ENCODE measurements at regions not wholly inside any gene's neighbourhood (a gene's known extent, or its start where the extent isn't known, plus 50 kb on each side); places are given as distances from the start of the nearest gene placed in this dataset.
"Not testable (repeated sequence)": the region's sequence is repeated elsewhere in the genome, so short reads cannot be mapped to it uniquely, and the experiment has no call there.

- no peak for DNase-seq
- in situ Hi-C loops (cut with HindIII; ENCODE audit: low pct_ligation_motif_present, low pct_unique_long_range_greater_than_20kb, low sequenced_read_pairs), result no loop called here
Observed at GRCh38 chr10:33025039-33025438, 67.0 kb upstream of the ITGB1 start.

- in situ Hi-C loops (cut with HindIII; ENCODE audit: low pct_ligation_motif_present, low pct_unique_long_range_greater_than_20kb, low sequenced_read_pairs), result no loop called here
Observed at GRCh38 chr10:33022691-33023090, 64.7 kb upstream of the ITGB1 start.

GRCh38 chr10:33022090-33022489, 64.1 kb upstream of the ITGB1 start:
- DNase-seq, result no peak
- in situ Hi-C loops (cut with HindIII; ENCODE audit: low pct_ligation_motif_present, low pct_unique_long_range_greater_than_20kb, low sequenced_read_pairs), result no loop called here

More at GRCh38 chr10:33022691-33023090, 64.7 kb upstream of the ITGB1 start:
- DNase-seq, result no peak

GRCh38 chr10:33016988-33017387, 59.0 kb upstream of the ITGB1 start:
- DNase-seq, result no peak
- in situ Hi-C loops (cut with HindIII; ENCODE audit: low pct_ligation_motif_present, low pct_unique_long_range_greater_than_20kb, low sequenced_read_pairs), result no loop called here

- in situ Hi-C loops (cut with HindIII; ENCODE audit: low pct_ligation_motif_present, low pct_unique_long_range_greater_than_20kb, low sequenced_read_pairs), result no loop called here
- peak; percentile 51 for DNase-seq
Observed at GRCh38 chr10:33015761-33016547, 57.9 kb upstream of the ITGB1 start.

DNA sequence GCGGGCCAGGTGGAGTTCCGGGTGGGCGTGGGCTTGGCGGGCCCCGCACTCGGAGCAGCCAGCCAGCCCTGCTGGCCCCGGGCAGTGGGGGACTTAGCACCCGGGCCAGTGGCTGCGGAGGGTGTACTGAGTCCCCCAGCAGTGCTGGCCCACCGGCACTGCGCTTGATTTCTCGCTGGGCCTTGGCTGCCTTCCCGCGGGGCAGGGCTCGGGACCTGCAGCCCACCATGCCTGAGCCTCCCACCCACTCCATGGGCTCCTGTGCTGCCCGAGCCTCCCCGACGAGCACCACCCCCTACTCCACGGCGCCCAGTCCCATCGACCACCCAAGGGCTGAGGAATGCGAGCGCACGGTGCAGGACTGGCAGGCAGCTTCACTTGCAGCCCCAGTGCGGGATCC, 55.3 kb upstream of the ITGB1 start:
- DNase-seq; in situ Hi-C loops (cut with HindIII; ENCODE audit: low pct_ligation_motif_present, low pct_unique_long_range_greater_than_20kb, low sequenced_read_pairs): not testable (repeated sequence)

GRCh38 chr10:33012306-33012705, 54.3 kb upstream of the ITGB1 start:
- in situ Hi-C loops (cut with HindIII; ENCODE audit: low pct_ligation_motif_present, low pct_unique_long_range_greater_than_20kb, low sequenced_read_pairs), result no loop called here
- no peak for DNase-seq

- peak; percentile 72 for DNase-seq
Observed at GRCh38 chr10:33010132-33011037, 52.4 kb upstream of the ITGB1 start.

GRCh38 chr10:33009244-33010131, 51.5 kb upstream of the ITGB1 start:
- no peak for DNase-seq
- in situ Hi-C loops (cut with HindIII; ENCODE audit: low pct_ligation_motif_present, low pct_unique_long_range_greater_than_20kb, low sequenced_read_pairs), result no loop called here

More at GRCh38 chr10:33010132-33011037, 52.4 kb upstream of the ITGB1 start:
- in situ Hi-C loops (cut with HindIII; ENCODE audit: low pct_ligation_motif_present, low pct_unique_long_range_greater_than_20kb, low sequenced_read_pairs), result no loop called here

GRCh38 chr10:33008499-33009243, 50.6 kb upstream of the ITGB1 start:
- DNase-seq, result peak; percentile 81
- in situ Hi-C loops (cut with HindIII; ENCODE audit: low pct_ligation_motif_present, low pct_unique_long_range_greater_than_20kb, low sequenced_read_pairs), result no loop called here

DNA sequence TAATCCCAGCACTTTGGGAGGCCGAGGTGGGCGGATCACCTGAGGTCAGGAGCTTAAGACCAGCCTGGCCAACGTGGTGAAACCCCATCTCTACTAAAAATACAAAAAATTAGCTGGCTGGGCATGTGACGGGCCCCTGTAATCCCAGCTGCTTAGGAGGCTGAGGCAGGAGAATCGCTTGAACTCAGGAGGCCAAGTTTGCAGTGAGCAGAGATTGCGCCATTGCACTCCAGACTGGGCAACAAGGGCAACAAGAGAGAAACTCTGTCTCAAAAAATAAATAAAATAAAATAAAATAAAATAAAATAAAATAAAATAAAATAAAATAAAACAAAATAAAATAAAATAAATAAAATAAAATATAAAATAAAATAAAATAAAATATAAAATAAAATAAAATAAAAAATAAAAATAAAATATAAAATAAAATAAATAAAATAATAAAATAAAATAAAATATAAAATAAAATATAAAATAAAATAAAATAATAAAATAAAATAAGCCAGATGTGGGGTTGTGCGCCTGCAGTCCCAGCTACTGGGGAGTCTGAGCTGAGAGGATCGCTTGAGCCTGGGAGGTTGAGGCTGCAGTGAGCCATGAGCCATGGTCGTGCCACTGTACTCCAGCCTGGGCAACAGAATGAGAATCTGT, 49.8 kb upstream of the ITGB1 start:
- in situ Hi-C loops (cut with HindIII; ENCODE audit: low pct_ligation_motif_present, low pct_unique_long_range_greater_than_20kb, low sequenced_read_pairs); DNase-seq: not testable (repeated sequence)

All from ACHN (cell line).